Duodenal mucosa (tissue), 2 donors: ENCODE measurements at regions not wholly inside any gene's neighbourhood (a gene's known extent, or its start where the extent isn't known, plus 50 kb on each side); places are given as distances from the start of the nearest gene placed in this dataset.

Source experiments
- H3K27ac ChIP-seq: one replicate; pipeline ENCODE4 v1.7.0; 2013; ENCODE audit warnings: low read depth, low read length
- H3K27me3 ChIP-seq, 2 donors: one replicate each; pipeline ENCODE4 v1.7.0; 2013; ENCODE audit warnings: low read length in 2 of 2, control low read depth in 1 of 2; ENCODE audit not compliant: insufficient read depth in 2 of 2, control insufficient read depth in 1 of 2
- H3K36me3 ChIP-seq, 2 donors: one replicate each; pipeline ENCODE4 v1.7.0; 2013; ENCODE audit warnings: low read length in 2 of 2, control low read depth in 1 of 2; ENCODE audit not compliant: insufficient read depth in 2 of 2, control insufficient read depth in 1 of 2
- H3K4me1 ChIP-seq, 2 donors: one replicate each; pipeline ENCODE4 v1.7.0; 2013; ENCODE audit warnings: low read length in 2 of 2, control low read depth in 1 of 2; ENCODE audit not compliant: insufficient read depth in 2 of 2, control insufficient read depth in 1 of 2
- H3K4me3 ChIP-seq, 2 donors: one replicate each; pipeline ENCODE4 v1.7.0; 2013; ENCODE audit warnings: low read length in 2 of 2, low read depth in 1 of 2
- H3K9ac ChIP-seq, 2 donors: one replicate each; pipeline ENCODE4 v1.7.0; 2013; ENCODE audit warnings: low read length in 2 of 2, low read depth in 1 of 2
- H3K9me3 ChIP-seq, 2 donors: one replicate each; pipeline ENCODE4 v1.7.0; 2013; ENCODE audit warnings: low read length in 2 of 2, control low read depth in 1 of 2; ENCODE audit not compliant: control insufficient read depth in 1 of 2

GRCh38 chr6:21824431-21825177, 231.1 kb downstream of the SOX4 start:
- Histone ChIP-seq H3K4me1 (no peaks in the 10 kb centered on the region), H3K4me3 (no peak overlapping the region), H3K27ac (no peak overlapping the region), H3K9ac (no peak overlapping the region), H3K36me3 (no peaks in the 10 kb centered on the region), H3K27me3 (no peaks in the 10 kb centered on the region), H3K9me3 (no peaks in the 10 kb centered on the region)

GRCh38 chr6:21826023-21826422, 232.5 kb downstream of the SOX4 start:
- Histone ChIP-seq H3K27ac (no peak overlapping the region), H3K36me3 (no peaks in the 10 kb centered on the region), H3K9ac (no peak overlapping the region), H3K9me3 (no peaks in the 10 kb centered on the region), H3K4me3 (no peak overlapping the region), H3K27me3 (no peaks in the 10 kb centered on the region), H3K4me1 (no peaks in the 10 kb centered on the region)

- no peak overlapping the region for H3K27ac ChIP-seq
- H3K9me3 ChIP-seq: no peaks in the 10 kb centered on the region
- no peak overlapping the region for H3K9ac ChIP-seq
- no peaks in the 10 kb centered on the region for H3K36me3 ChIP-seq
- H3K4me1 ChIP-seq: no peaks in the 10 kb centered on the region
- no peaks in the 10 kb centered on the region for H3K27me3 ChIP-seq
- no peak overlapping the region for H3K4me3 ChIP-seq
Observed at GRCh38 chr6:21826904-21827303, 233.4 kb downstream of the SOX4 start.

GRCh38 chr6:21827425-21828202, 234.1 kb downstream of the SOX4 start:
- Histone ChIP-seq H3K27ac (no peak overlapping the region), H3K9ac (no peak overlapping the region), H3K9me3 (no peaks in the 10 kb centered on the region), H3K36me3 (no peaks in the 10 kb centered on the region), H3K4me3 (no peak overlapping the region), H3K4me1 (no peaks in the 10 kb centered on the region), H3K27me3 (no peaks in the 10 kb centered on the region)

- no peak overlapping the region for H3K27ac ChIP-seq
- H3K9me3 ChIP-seq: no peaks in the 10 kb centered on the region
- no peak overlapping the region for H3K4me3 ChIP-seq
- H3K4me1 ChIP-seq: no peaks in the 10 kb centered on the region
- H3K36me3 ChIP-seq: no peaks in the 10 kb centered on the region
- H3K9ac ChIP-seq: no peak overlapping the region
- H3K27me3 ChIP-seq: no peaks in the 10 kb centered on the region
Observed at GRCh38 chr6:21828704-21829103, 235.2 kb downstream of the SOX4 start.

- no peak overlapping the region for H3K27ac ChIP-seq
Observed at GRCh38 chr6:21829126-21829525, 235.6 kb downstream of the SOX4 start.

GRCh38 chr6:21831521-21832291, 238.2 kb downstream of the SOX4 start:
- Histone ChIP-seq H3K4me1 (no peaks in the 10 kb centered on the region), H3K4me3 (no peak overlapping the region), H3K27ac (no peak overlapping the region), H3K27me3 (no peaks in the 10 kb centered on the region), H3K9me3 (no peaks in the 10 kb centered on the region), H3K9ac (no peak overlapping the region), H3K36me3 (no peaks in the 10 kb centered on the region)

More at GRCh38 chr6:21829126-21829525, 235.6 kb downstream of the SOX4 start:
- no peaks in the 10 kb centered on the region for H3K36me3 ChIP-seq
- no peaks in the 10 kb centered on the region for H3K4me1 ChIP-seq
- no peaks in the 10 kb centered on the region for H3K9me3 ChIP-seq
- H3K27me3 ChIP-seq: no peaks in the 10 kb centered on the region
- H3K9ac ChIP-seq: no peak overlapping the region
- no peak overlapping the region for H3K4me3 ChIP-seq

GRCh38 chr6:21836277-21836676, 242.7 kb downstream of the SOX4 start:
- H3K9me3 ChIP-seq: no peaks in the 10 kb centered on the region

GRCh38 chr6:21836772-21837425, 243.3 kb downstream of the SOX4 start:
- H3K4me3 ChIP-seq: no peak overlapping the region
- no peak overlapping the region for H3K27ac ChIP-seq
- no peaks in the 10 kb centered on the region for H3K27me3 ChIP-seq
- H3K4me1 ChIP-seq: no peaks in the 10 kb centered on the region
- H3K9me3 ChIP-seq: no peaks in the 10 kb centered on the region
- no peaks in the 10 kb centered on the region for H3K36me3 ChIP-seq
- H3K9ac ChIP-seq: no peak overlapping the region

More at GRCh38 chr6:21836277-21836676, 242.7 kb downstream of the SOX4 start:
- Histone ChIP-seq H3K27me3 (no peaks in the 10 kb centered on the region), H3K4me1 (no peaks in the 10 kb centered on the region), H3K27ac (no peak overlapping the region), H3K4me3 (no peak overlapping the region), H3K36me3 (no peaks in the 10 kb centered on the region), H3K9ac (no peak overlapping the region)
